Nephron progenitor cell (in vitro differentiated cells): ENCODE measurements at regions not wholly inside any gene's neighbourhood (a gene's known extent, or its start where the extent isn't known, plus 50 kb on each side); places are given as distances from the start of the nearest gene placed in this dataset.

Experiments used
- DNase-seq: peaks from one replicate; pipeline ENCODE4 v3.0.0; 2021
- H3K27ac Mint-ChIP-seq: 2 replicates; pipeline ENCODE4 v1.8.0; 2021; ENCODE audit warnings: mild to moderate bottlenecking, moderate library complexity, mixed read lengths
- H3K27me3 Mint-ChIP-seq: 2 replicates; pipeline ENCODE4 v1.8.0; 2021; ENCODE audit warnings: mild to moderate bottlenecking, low read depth, mixed read lengths; ENCODE audit not compliant: poor library complexity
- H3K36me3 Mint-ChIP-seq: 2 replicates; pipeline ENCODE4 v1.8.0; 2021; ENCODE audit warnings: low read depth, mixed read lengths
- H3K4me1 Mint-ChIP-seq: 2 replicates; pipeline ENCODE4 v1.8.0; 2021; ENCODE audit warnings: mixed read lengths
- H3K4me3 Mint-ChIP-seq: 2 replicates; pipeline ENCODE4 v1.8.0; 2021; ENCODE audit warnings: mild to moderate bottlenecking, moderate library complexity, mixed read lengths
- H3K9me3 Mint-ChIP-seq: 2 replicates; pipeline ENCODE4 v1.8.0; 2021; ENCODE audit warnings: mild to moderate bottlenecking, moderate library complexity, mixed read lengths
- CTCF ChIP-seq: fragments of 200-600 bp; sonication (generic); IDR thresholded peaks from 2 replicates; pipeline ENCODE4 v1.5.0; 2021; ENCODE audit warnings: antibody characterized with exemption

- H3K27me3 Mint-ChIP-seq, result peaks cover 10% of the 10 kb centered on the region
- no peaks in the 10 kb centered on the region for H3K4me1 Mint-ChIP-seq
- no peak for DNase-seq
- no peaks in the 10 kb centered on the region for H3K36me3 Mint-ChIP-seq
- H3K9me3 Mint-ChIP-seq, result no peaks in the 10 kb centered on the region
- no peak overlapping the region for H3K27ac Mint-ChIP-seq
- H3K4me3 Mint-ChIP-seq, result no peak overlapping the region
- no peak for TF ChIP-seq CTCF
These were observed 204.4 kb downstream of the HIPK3 start for GRCh38 chr11:33461369-33462125.

- Mint-ChIP-seq H3K27me3 (peaks cover 7% of the 10 kb centered on the region), H3K9me3 (no peaks in the 10 kb centered on the region), H3K36me3 (no peaks in the 10 kb centered on the region), H3K4me1 (no peaks in the 10 kb centered on the region), H3K4me3 (no peak overlapping the region), H3K27ac (no peak overlapping the region)
- TF ChIP-seq CTCF, result no peak
- DNase-seq, result no peak
These were observed 200.8 kb downstream of the HIPK3 start for GRCh38 chr11:33457948-33458347.

- no peak overlapping the region for H3K4me3 Mint-ChIP-seq
- no peaks in the 10 kb centered on the region for H3K36me3 Mint-ChIP-seq
- no peaks in the 10 kb centered on the region for H3K9me3 Mint-ChIP-seq
- H3K27ac Mint-ChIP-seq, result no peak overlapping the region
- peaks cover 9% of the 10 kb centered on the region for H3K27me3 Mint-ChIP-seq
- DNase-seq, result no peak
- no peak for TF ChIP-seq CTCF
- H3K4me1 Mint-ChIP-seq, result peaks cover 5% of the 10 kb centered on the region
These were observed 198.8 kb downstream of the HIPK3 start for GRCh38 chr11:33455867-33456463.

- Mint-ChIP-seq H3K9me3 (no peaks in the 10 kb centered on the region), H3K36me3 (no peaks in the 10 kb centered on the region), H3K27me3 (peaks cover 5% of the 10 kb centered on the region), H3K4me3 (no peak overlapping the region), H3K27ac (no peak overlapping the region), H3K4me1 (peaks cover 5% of the 10 kb centered on the region)
- TF ChIP-seq CTCF, result no peak
- no peak for DNase-seq
These were observed 197.1 kb downstream of the HIPK3 start for GRCh38 chr11:33454264-33454663.

- DNase-seq, result no peak
- H3K4me3 Mint-ChIP-seq, result no peak overlapping the region
- peaks cover 5% of the 10 kb centered on the region for H3K4me1 Mint-ChIP-seq
- TF ChIP-seq CTCF, result no peak
- no peak overlapping the region for H3K27ac Mint-ChIP-seq
- peaks cover 5% of the 10 kb centered on the region for H3K27me3 Mint-ChIP-seq
- no peaks in the 10 kb centered on the region for H3K9me3 Mint-ChIP-seq
- no peaks in the 10 kb centered on the region for H3K36me3 Mint-ChIP-seq
These were observed 195.8 kb downstream of the HIPK3 start for GRCh38 chr11:33452836-33453624.
